Nephron (organoid): ENCODE measurements at regions not wholly inside any gene's neighbourhood (a gene's known extent, or its start where the extent isn't known, plus 50 kb on each side); places are given as distances from the start of the nearest gene placed in this dataset.
"Not testable (repeated sequence)": the region's sequence is repeated elsewhere in the genome, so short reads cannot be mapped to it uniquely, and the experiment has no call there.

Experiments
- H3K27ac Mint-ChIP-seq, 3 experiments: 2 replicates each; pipeline ENCODE4 v1.8.0; 2020; ENCODE audit warnings: mixed read lengths in 3 of 3, mild to moderate bottlenecking in 2 of 3, moderate library complexity in 1 of 3
- H3K27me3 Mint-ChIP-seq: 2 replicates; pipeline ENCODE4 v1.8.0; 2021; ENCODE audit warnings: low read depth, mild to moderate bottlenecking, moderate library complexity, mixed read lengths
- H3K36me3 Mint-ChIP-seq: 2 replicates; pipeline ENCODE4 v1.8.0; 2020; ENCODE audit warnings: low read depth, mixed read lengths
- H3K4me1 Mint-ChIP-seq: 2 replicates; pipeline ENCODE4 v1.8.0; 2020; ENCODE audit warnings: mixed read lengths
- H3K4me3 Mint-ChIP-seq, 3 experiments: 2 replicates each; pipeline ENCODE4 v1.8.0; 2020; ENCODE audit warnings: mild to moderate bottlenecking in 3 of 3, mixed read lengths in 3 of 3, moderate library complexity in 2 of 3
- H3K9me3 Mint-ChIP-seq: 2 replicates; pipeline ENCODE4 v1.8.0; 2020; ENCODE audit warnings: mixed read lengths
- TF ChIP-seq, protein P1 (sequence below), 3 experiments: fragments of 200-600 bp; sonication (generic); IDR thresholded peaks; one replicate each; pipeline ENCODE4 v1.5.0; 2021; ENCODE audit warnings: antibody characterized with exemption in 3 of 3; ENCODE audit not compliant: unreplicated experiment in 3 of 3

DNA sequence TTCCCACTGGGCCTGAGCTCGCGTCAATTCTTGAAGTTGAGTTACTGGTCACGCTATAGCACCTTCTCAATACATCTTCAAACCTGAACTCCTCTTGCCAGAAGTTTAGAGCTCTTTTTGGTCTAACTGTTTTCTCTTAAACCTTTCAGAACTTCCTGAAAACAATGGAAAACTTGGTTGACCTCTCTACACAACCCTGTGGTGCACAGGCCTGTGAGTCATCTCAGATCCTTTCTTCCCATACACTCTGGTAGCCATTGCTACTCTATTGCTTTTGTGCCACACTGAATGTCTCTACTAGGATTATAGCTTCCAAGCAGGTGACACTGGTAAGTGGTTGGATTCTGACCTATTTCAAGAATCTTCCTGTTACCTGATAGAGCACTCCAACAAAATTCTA is 321.5 kb upstream of the FSIP2 start:
- no peak overlapping the region for H3K4me3 Mint-ChIP-seq
- TF ChIP-seq, protein P1, sequence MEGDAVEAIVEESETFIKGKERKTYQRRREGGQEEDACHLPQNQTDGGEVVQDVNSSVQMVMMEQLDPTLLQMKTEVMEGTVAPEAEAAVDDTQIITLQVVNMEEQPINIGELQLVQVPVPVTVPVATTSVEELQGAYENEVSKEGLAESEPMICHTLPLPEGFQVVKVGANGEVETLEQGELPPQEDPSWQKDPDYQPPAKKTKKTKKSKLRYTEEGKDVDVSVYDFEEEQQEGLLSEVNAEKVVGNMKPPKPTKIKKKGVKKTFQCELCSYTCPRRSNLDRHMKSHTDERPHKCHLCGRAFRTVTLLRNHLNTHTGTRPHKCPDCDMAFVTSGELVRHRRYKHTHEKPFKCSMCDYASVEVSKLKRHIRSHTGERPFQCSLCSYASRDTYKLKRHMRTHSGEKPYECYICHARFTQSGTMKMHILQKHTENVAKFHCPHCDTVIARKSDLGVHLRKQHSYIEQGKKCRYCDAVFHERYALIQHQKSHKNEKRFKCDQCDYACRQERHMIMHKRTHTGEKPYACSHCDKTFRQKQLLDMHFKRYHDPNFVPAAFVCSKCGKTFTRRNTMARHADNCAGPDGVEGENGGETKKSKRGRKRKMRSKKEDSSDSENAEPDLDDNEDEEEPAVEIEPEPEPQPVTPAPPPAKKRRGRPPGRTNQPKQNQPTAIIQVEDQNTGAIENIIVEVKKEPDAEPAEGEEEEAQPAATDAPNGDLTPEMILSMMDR (IDR thresholded peaks at IDR 0.05; ENCODE audit: unreplicated experiment in 3 of 3): no peak
- no peaks in the 10 kb centered on the region for H3K27me3 Mint-ChIP-seq
- no peaks in the 10 kb centered on the region for H3K36me3 Mint-ChIP-seq
- no peaks in the 10 kb centered on the region for H3K4me1 Mint-ChIP-seq
- no peak overlapping the region for H3K27ac Mint-ChIP-seq
- H3K9me3 Mint-ChIP-seq: peaks cover 17% of the 10 kb centered on the region

DNA sequence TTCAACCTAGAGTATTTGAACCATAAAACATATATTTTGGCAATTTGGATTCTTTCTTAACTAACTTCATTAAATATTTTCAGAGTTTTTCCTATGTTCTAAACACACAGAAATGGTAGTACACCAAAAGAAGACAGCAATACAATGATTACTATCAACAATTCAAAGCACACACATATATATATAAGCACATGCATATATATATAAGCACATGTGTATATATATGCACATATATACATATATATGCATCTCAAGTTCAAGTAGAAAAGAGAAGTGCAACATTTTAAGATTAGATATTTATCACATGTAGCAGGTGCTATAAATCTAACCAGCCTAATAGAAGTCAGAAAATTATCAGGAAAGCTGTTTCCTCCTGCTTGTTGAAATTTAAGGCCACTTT is 320.9 kb upstream of the FSIP2 start:
- TF ChIP-seq, protein P1 (IDR thresholded peaks at IDR 0.05; ENCODE audit: unreplicated experiment in 3 of 3): no peak
- no peak overlapping the region for H3K4me3 Mint-ChIP-seq
- H3K4me1 Mint-ChIP-seq: no peaks in the 10 kb centered on the region
- H3K27ac Mint-ChIP-seq: no peak overlapping the region
- no peaks in the 10 kb centered on the region for H3K36me3 Mint-ChIP-seq
- H3K9me3 Mint-ChIP-seq: peaks cover 17% of the 10 kb centered on the region
- no peaks in the 10 kb centered on the region for H3K27me3 Mint-ChIP-seq

DNA sequence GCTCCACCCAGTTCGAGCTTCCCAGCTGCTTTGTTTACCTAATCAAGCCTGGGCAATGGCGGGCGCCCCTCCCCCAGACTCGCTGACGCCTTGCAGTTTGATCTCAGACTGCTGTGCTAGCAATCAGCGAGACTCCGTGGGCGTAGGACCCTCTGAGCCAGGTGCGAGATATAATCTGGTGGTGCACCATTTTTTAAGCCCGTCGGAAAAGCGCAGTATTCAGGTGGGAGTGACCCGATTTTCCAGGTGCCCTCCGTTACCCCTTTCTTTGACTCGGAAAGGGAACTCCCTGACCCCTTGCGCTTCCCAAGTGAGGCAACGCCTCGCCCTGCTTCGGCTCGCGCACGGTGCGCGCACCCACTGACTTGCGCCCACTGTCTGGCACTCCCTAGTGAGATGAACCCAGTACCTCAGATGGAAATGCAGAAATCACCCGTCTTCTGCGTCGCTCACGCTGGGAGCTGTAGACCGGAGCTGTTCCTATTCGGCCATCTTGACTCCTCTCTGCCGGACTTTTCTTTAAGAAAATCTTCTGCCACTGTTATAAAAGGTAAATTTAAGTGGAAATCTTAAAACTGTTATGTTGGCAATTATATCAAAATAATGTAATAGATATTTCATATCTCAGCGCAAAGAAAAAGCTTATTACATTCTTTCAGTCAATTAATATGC is 313.5 kb upstream of the FSIP2 start:
- H3K9me3 Mint-ChIP-seq, H3K27me3 Mint-ChIP-seq: not testable (repeated sequence)
- H3K4me3 Mint-ChIP-seq: peak overlapping the region; percentile 91 to 96 (median 91)
- peaks cover 15% of the 10 kb centered on the region for H3K36me3 Mint-ChIP-seq
- H3K27ac Mint-ChIP-seq: peak overlapping the region; percentile 99 to 100 (median 99)
- H3K4me1 Mint-ChIP-seq: peaks cover 30% of the 10 kb centered on the region

DNA sequence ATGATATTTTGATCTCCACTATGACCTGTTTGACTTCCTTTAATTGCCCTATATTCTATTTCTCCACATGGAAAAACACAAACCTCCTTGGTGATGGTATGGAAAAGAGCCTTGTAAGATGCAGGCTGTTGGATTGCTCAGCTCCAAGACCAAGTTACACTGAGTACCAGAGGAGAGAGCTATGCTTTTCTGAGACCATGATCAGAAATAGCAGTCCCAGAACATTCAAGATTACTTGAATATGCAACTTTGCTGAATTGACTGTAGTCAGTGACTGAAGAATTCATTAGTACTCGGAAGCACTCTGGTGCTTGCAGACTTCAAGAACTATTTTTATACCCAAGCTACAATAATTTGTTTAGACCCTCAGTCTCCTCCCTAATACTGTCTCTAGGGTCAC is 310.6 kb upstream of the FSIP2 start:
- Mint-ChIP-seq H3K4me1 (peaks cover 30% of the 10 kb centered on the region), H3K36me3 (peaks cover 35% of the 10 kb centered on the region), H3K9me3 (no peaks in the 10 kb centered on the region), H3K27me3 (no peaks in the 10 kb centered on the region), H3K4me3 (peak overlapping the region; percentile 65 to 74 (median 68)), H3K27ac (peak overlapping the region; percentile 38 to 67 (median 47))
- TF ChIP-seq, protein P1 (IDR thresholded peaks at IDR 0.05; ENCODE audit: unreplicated experiment in 3 of 3): no peak

DNA sequence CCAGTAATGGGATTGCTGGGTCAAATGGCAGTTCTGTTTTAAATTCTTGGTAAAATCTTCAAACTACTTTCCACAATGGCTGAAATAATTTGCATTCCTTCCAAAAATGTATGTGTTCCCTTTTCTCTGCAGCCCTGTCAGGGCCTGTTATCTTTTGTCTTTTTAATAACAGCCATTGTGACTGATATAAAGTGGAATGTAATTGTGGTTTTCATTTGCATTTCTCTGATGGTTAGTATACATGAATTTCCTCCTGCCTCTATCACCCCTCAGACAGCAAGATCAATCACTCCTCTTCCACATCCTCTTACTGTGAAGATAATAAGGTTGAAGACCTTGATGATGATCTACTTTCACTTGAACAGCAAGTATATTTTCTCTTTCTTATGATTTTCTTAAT is 304.8 kb upstream of the FSIP2 start:
- no peak overlapping the region for H3K4me3 Mint-ChIP-seq
- TF ChIP-seq, protein P1 (IDR thresholded peaks at IDR 0.05; ENCODE audit: unreplicated experiment in 3 of 3): no peak
- peaks cover 11% of the 10 kb centered on the region for H3K4me1 Mint-ChIP-seq
- peaks cover 10% of the 10 kb centered on the region for H3K9me3 Mint-ChIP-seq
- no peaks in the 10 kb centered on the region for H3K27me3 Mint-ChIP-seq
- H3K27ac Mint-ChIP-seq: no peak overlapping the region
- peaks cover 48% of the 10 kb centered on the region for H3K36me3 Mint-ChIP-seq

DNA sequence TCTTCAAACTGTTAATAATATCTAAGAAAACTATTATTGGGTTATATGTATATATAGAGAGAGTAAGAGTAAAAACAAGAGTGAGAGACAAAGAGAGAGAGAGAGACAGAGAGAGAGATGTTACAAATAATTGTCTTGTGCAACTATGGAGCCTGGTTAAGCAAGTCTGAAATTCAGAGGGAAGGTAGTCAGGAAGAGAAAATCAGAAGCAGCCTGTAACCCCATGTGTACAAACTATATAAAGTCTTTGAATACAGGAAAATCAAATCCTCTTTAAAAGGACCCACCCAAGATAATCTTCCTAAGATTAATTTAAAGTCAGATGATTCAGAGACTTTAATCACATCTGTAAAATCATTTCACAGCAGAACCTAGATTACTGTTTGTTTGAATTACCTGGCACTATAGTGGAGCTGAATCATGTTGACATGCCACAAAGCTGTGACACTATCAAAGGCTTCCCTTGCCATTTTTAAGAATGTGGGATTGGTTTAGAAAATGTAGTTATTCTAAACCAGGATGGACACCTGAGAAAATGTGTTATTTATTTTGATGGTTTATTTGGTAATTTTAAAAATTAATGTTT is 301.7 kb upstream of the FSIP2 start:
- peaks cover 8% of the 10 kb centered on the region for H3K4me1 Mint-ChIP-seq
- H3K27me3 Mint-ChIP-seq: no peaks in the 10 kb centered on the region
- H3K9me3 Mint-ChIP-seq: peaks cover 10% of the 10 kb centered on the region
- H3K27ac Mint-ChIP-seq: no peak overlapping the region
- peaks cover 33% of the 10 kb centered on the region for H3K36me3 Mint-ChIP-seq
- H3K4me3 Mint-ChIP-seq: no peak overlapping the region
- TF ChIP-seq, protein P1 (IDR thresholded peaks at IDR 0.05; ENCODE audit: unreplicated experiment in 3 of 3): no peak
